Fibroblast of mammary gland (primary cell): ENCODE measurements at regions not wholly inside any gene's neighbourhood (a gene's known extent, or its start where the extent isn't known, plus 50 kb on each side); places are given as distances from the start of the nearest gene placed in this dataset.
A peak's percentile ranks its signal among the peaks of the same experiment; 100 is the strongest.

Experiments
- DNase-seq: peaks from one replicate; pipeline ENCODE4 v3.0.0-alpha.2; 2010; ENCODE audit warnings: low read depth
- H3K4me3 ChIP-seq: 2 replicates; pipeline ENCODE4 v1.5.1; 2011; ENCODE audit warnings: low read depth, mild to moderate bottlenecking, low read length, moderate library complexity; ENCODE audit not compliant: control insufficient read depth
- TF ChIP-seq, protein P1 (sequence below): conservative IDR thresholded peaks from 2 replicates; pipeline ENCODE4 v1.5.1; 2011; ENCODE audit warnings: low read depth, low read length, inconsistent platforms; ENCODE audit not compliant: control insufficient read depth, insufficient read depth

DNA sequence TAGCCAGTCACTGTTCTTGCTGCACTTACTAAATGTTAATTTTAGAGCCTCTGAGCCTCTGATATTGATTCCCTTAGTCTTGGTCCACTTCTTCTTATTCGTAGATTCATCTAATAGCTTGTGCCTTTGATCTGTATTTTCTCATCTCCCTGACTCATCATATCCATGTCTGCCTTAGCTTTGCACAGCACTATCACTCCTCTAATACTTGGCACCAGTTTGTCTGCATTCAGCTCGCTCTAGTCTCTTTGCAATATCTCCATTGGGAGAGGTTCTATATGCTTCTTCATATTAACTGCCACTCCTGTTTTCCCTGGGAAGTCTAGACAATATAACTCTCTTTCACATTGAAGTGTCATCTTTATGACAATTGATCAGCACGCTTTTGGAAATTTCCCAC lies 68.5 kb upstream of the CSRP2 start:
- TF ChIP-seq, protein P1, sequence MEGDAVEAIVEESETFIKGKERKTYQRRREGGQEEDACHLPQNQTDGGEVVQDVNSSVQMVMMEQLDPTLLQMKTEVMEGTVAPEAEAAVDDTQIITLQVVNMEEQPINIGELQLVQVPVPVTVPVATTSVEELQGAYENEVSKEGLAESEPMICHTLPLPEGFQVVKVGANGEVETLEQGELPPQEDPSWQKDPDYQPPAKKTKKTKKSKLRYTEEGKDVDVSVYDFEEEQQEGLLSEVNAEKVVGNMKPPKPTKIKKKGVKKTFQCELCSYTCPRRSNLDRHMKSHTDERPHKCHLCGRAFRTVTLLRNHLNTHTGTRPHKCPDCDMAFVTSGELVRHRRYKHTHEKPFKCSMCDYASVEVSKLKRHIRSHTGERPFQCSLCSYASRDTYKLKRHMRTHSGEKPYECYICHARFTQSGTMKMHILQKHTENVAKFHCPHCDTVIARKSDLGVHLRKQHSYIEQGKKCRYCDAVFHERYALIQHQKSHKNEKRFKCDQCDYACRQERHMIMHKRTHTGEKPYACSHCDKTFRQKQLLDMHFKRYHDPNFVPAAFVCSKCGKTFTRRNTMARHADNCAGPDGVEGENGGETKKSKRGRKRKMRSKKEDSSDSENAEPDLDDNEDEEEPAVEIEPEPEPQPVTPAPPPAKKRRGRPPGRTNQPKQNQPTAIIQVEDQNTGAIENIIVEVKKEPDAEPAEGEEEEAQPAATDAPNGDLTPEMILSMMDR = no peak
- peak; percentile 15 for DNase-seq
- H3K4me3 ChIP-seq = no peak overlapping the region

DNA sequence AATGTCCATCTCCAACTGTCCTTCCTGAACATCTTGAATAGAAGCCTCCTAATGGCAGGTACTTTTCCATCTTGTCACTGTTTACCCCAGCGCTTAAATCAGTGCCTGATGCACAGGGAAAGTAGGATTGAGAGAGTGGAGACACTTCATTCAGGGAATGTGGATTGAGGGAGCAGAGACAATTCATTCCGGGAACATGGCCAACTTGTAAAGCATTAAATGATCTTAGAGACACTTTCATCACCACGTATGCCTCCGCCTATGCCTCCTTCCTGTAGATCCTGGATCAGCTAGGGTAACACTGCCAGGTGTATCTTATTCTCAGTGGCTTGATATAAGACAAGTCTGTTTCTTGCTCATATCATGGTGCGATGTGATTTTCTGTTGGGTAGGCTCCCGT lies 67.6 kb upstream of the CSRP2 start:
- DNase-seq = no peak
- TF ChIP-seq, protein P1 = no peak
- no peak overlapping the region for H3K4me3 ChIP-seq

DNA sequence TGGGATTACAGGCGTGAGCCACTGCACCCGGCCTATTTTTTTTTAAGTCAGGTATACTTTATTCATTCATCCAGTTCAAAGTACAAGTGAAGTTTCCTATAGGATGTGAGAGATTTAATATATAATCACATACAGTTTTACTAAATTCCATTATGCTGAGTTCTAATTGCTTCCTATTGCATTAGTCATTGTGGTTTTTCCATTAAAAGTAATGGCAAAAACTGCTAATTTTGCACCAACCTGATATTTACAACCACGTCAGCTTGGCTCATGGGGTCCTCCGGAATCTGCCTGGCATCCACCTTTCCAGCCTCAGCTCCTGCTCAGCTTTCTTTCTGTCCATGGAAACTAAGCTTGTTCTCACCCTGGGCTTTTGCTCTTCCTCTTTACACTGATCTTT lies 67.0 kb upstream of the CSRP2 start:
- TF ChIP-seq, protein P1 = no peak
- DNase-seq = peak; percentile 29
- no peak overlapping the region for H3K4me3 ChIP-seq

DNA sequence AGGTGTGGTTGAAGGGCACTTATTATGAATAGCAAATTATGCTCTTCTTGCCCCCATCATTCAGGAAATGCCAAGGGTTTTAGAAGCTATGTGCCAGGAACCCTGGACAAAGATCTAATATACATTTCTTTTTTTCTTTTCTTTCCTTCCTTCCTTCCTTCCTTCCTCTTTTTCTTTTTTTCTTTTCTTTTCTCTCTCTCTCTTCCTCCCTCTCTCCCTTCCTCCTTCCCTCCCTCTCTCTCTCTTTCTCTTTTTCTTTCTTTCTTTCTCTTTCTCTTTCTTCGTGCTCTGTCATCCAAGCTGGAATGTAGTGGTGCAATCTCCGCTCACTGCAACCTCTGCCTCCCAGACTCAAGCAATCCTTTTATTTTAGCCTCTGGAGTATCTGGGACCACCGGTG lies 66.1 kb upstream of the CSRP2 start:
- DNase-seq = no peak
- H3K4me3 ChIP-seq = no peak overlapping the region
- TF ChIP-seq, protein P1 = no peak

DNA sequence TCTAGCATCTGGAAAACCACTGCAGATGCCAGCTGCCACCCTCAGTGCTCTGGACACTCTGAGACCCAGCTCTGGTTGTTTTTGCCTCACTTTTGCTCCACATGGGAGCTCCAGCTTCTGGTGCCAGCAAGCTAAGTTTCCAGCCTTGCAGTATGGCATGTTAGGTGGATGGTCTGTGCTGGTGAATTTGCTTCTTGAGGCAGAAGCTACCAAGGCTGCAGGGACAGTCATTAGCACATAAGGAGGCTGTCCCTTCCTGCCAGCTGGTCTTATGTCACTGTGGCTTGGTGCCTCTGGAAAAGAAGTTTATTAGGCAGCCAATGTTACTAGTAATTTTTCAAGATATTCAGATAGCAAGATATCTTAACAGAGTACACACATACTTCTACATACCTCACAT lies 64.2 kb upstream of the CSRP2 start:
- no peak overlapping the region for H3K4me3 ChIP-seq
- no peak for DNase-seq
- TF ChIP-seq, protein P1 = no peak

DNA sequence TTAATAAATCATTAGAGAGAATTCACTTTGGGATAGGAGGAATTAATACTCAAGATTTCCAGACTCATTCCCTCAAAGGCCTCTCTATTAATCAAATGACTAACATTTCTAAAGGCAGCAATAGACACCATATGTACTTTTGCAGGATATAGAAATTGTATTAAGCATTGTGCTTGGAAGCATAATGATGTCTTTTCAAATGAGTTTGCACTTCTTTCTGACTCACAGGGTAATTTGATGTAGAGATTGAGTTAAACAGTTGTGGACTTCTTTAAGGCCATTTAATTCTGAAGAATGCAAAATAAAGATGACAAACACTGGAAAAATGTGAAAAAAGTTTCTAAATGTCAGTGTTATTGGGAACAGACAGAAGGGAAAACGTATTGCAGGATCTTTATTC lies 63.4 kb upstream of the CSRP2 start:
- DNase-seq = peak; percentile 50
- TF ChIP-seq, protein P1 = no peak

More for the DNA sequence above, 63.4 kb upstream of the CSRP2 start:
- no peak overlapping the region for H3K4me3 ChIP-seq
